ENCODE measurements at regions not wholly inside any gene's neighbourhood (a gene's known extent, or its start where the extent isn't known, plus 50 kb on each side); places are given as distances from the start of the nearest gene placed in this dataset.

GRCh38 chr16:11440657-11441012 is 95.4 kb downstream of the RMI2 start:
- DNase-seq (ENCODE audit: low spot score) = no peak

GRCh38 chr16:11445486-11445885 is 100.2 kb downstream of the RMI2 start:
- no peak for DNase-seq (ENCODE audit: low spot score)

GRCh38 chr16:11446566-11447119 is 101.4 kb downstream of the RMI2 start:
- no peak for DNase-seq (ENCODE audit: low spot score)

- no peak for DNase-seq (ENCODE audit: low spot score)
These were observed 102.0 kb downstream of the RMI2 start for GRCh38 chr16:11447272-11447671.

GRCh38 chr16:11447836-11448235 is 102.6 kb downstream of the RMI2 start:
- DNase-seq (ENCODE audit: low spot score) = no peak

- DNase-seq (ENCODE audit: low spot score) = no peak
These were observed 103.6 kb downstream of the RMI2 start for GRCh38 chr16:11448796-11449416.

GRCh38 chr16:11449716-11450115 is 104.5 kb downstream of the RMI2 start:
- no peak for DNase-seq (ENCODE audit: low spot score)

- DNase-seq (ENCODE audit: low spot score) = no peak
These were observed 104.9 kb downstream of the RMI2 start for GRCh38 chr16:11450136-11450535.

- no peak for DNase-seq (ENCODE audit: low spot score)
These were observed 107.0 kb downstream of the RMI2 start for GRCh38 chr16:11452298-11452697.

- no peak for DNase-seq (ENCODE audit: low spot score)
These were observed 107.6 kb downstream of the RMI2 start for GRCh38 chr16:11452746-11453389.

- DNase-seq (ENCODE audit: low spot score) = no peak
These were observed 111.5 kb downstream of the RMI2 start for GRCh38 chr16:11456741-11457140.

GRCh38 chr16:11459722-11460121 is 114.5 kb downstream of the RMI2 start:
- no peak for DNase-seq (ENCODE audit: low spot score)

GRCh38 chr16:11460820-11461594 is 115.7 kb downstream of the RMI2 start:
- no peak for DNase-seq (ENCODE audit: low spot score)

- DNase-seq (ENCODE audit: low spot score) = no peak
These were observed 116.3 kb downstream of the RMI2 start for GRCh38 chr16:11461595-11461990.

- DNase-seq (ENCODE audit: low spot score) = no peak
These were observed 116.8 kb downstream of the RMI2 start for GRCh38 chr16:11462036-11462435.

- no peak for DNase-seq (ENCODE audit: low spot score)
These were observed 117.6 kb downstream of the RMI2 start for GRCh38 chr16:11462861-11463260.

- DNase-seq (ENCODE audit: low spot score) = no peak
These were observed 119.0 kb downstream of the RMI2 start for GRCh38 chr16:11464241-11464640.

- no peak for DNase-seq (ENCODE audit: low spot score)
These were observed 120.4 kb downstream of the RMI2 start for GRCh38 chr16:11465675-11466074.

- DNase-seq (ENCODE audit: low spot score) = no peak
These were observed 115.9 kb downstream of the LITAF start for GRCh38 chr16:11470676-11471415.

- no peak for DNase-seq (ENCODE audit: low spot score)
These were observed 115.2 kb downstream of the LITAF start for GRCh38 chr16:11471548-11471947.

GRCh38 chr16:11472410-11472809 is 114.3 kb downstream of the LITAF start:
- no peak for DNase-seq (ENCODE audit: low spot score)

- DNase-seq (ENCODE audit: low spot score) = no peak
These were observed 113.9 kb downstream of the LITAF start for GRCh38 chr16:11472851-11473250.
